HG02588 (cell line): ENCODE measurements at regions not wholly inside any gene's neighbourhood (a gene's known extent, or its start where the extent isn't known, plus 50 kb on each side); places are given as distances from the start of the nearest gene placed in this dataset.
"Not testable (repeated sequence)": the region's sequence is repeated elsewhere in the genome, so short reads cannot be mapped to it uniquely, and the experiment has no call there.

Experiments used
- ATAC-seq: cut with Tn5 transposase; IDR thresholded peaks from one replicate; pipeline ENCODE4 v1.9.1; 2021; ENCODE audit warnings: mild to moderate bottlenecking, moderate library complexity; ENCODE audit not compliant: unreplicated experiment

GRCh38 chr1:201636097-201636496 lies 97.2 kb downstream of the NAV1 start:
- ATAC-seq, result no peak

- no peak for ATAC-seq
These were observed 97.6 kb downstream of the NAV1 start for GRCh38 chr1:201636510-201636971.

GRCh38 chr1:201637282-201638079 lies 98.6 kb downstream of the NAV1 start:
- no peak for ATAC-seq

- ATAC-seq, result no peak
These were observed 100.5 kb downstream of the NAV1 start for GRCh38 chr1:201639391-201639790.

GRCh38 chr1:201639826-201640225 lies 100.9 kb downstream of the NAV1 start:
- ATAC-seq, result no peak

- no peak for ATAC-seq
These were observed 101.7 kb downstream of the NAV1 start for GRCh38 chr1:201640624-201641023.

GRCh38 chr1:201641524-201642253 lies 102.8 kb downstream of the NAV1 start:
- no peak for ATAC-seq

GRCh38 chr1:201643835-201644104 lies 104.8 kb downstream of the NAV1 start:
- no peak for ATAC-seq

DNA sequence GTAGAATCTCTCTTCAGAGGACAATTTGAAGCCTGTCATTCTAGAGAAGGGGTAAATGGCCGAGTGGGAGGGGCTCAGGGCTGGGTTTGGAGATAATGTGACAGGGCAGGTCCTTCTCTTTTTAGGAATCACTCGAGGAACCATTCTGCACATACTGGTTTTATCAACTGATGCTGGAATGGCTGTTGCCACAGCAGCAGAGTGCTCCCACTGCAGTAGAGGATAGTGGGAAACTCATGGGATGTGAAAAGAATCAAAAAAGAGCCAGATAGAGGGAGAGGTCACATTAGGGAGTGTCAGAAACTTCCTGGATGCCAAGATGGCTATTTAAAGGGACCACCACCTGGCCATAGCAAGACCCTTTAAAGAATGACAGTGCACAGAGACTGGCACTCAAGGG lies 105.3 kb downstream of the NAV1 start:
- no peak for ATAC-seq

GRCh38 chr1:201645000-201645399 lies 106.1 kb downstream of the NAV1 start:
- ATAC-seq, result not testable (repeated sequence)

GRCh38 chr1:201645956-201646355 lies 107.0 kb downstream of the NAV1 start:
- ATAC-seq, result no peak

DNA sequence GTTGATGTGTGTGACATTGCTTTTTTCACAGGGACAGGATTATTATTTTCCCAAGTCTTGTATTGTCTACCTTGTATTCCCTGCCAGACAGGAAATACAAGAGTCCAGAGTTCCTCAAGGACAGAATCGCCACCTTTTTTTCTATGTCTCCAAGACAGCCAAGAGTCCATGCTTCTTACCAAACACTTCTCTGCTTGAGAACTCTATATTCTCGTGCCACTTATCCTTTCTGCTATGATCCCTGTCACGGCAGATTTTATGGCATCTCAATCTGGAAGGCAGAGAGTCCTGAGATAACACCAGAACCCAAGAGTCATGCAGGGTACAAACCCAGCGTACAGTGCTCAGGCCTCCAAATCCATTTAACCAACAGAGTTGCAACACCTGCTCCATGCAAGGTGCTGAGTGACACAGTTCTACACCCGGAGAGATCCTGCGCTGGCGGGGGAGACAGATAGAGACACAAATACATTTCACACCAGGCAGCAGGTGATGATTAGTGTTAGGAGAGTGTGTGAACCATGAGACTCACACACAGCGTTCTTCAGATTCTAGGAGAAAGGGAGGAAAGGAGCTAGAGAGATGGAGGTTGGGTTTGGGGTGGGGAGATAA lies 107.6 kb downstream of the NAV1 start:
- ATAC-seq, result no peak

DNA sequence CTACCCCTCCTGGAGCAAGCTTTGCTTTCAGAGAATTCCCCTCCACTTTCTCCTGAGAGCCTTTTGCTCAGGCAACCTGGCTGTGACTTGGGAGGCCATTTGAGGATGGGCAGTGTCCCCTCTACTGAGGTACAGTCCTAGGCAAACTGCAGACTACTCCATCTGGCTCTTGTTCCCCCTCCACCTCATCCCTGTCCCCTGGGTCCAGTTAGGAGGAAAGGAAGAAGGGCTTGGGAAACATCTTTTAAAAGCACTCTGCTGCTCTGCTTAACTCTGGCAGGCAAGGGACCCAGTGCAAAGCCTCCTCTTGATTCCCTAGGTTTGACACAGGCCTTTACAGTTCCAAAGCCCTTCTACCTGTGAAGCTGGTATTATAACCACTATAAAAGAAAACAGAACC lies 108.2 kb downstream of the NAV1 start:
- ATAC-seq, result no peak

DNA sequence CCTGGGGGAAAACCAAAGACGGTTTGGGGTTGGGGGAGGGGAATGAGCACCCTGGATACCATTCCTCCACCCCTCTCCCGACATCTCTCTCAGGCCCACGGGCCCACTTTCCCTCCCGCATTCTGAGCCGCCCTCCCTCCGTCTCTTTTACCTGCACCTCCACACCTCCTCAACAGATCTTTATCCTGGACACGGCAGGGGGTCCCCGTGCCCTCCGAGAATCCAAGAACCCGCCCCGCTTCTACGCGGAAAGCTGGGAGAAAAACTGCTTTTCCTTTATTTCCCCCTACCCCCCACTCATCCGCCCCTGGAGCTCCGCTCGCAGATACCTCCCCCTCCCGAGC lies 108.8 kb downstream of the NAV1 start:
- no peak for ATAC-seq

- ATAC-seq, result no peak
These were observed 109.4 kb downstream of the NAV1 start for GRCh38 chr1:201648066-201648906.

GRCh38 chr1:201648907-201649721 lies 110.2 kb downstream of the NAV1 start:
- ATAC-seq, result no peak

DNA sequence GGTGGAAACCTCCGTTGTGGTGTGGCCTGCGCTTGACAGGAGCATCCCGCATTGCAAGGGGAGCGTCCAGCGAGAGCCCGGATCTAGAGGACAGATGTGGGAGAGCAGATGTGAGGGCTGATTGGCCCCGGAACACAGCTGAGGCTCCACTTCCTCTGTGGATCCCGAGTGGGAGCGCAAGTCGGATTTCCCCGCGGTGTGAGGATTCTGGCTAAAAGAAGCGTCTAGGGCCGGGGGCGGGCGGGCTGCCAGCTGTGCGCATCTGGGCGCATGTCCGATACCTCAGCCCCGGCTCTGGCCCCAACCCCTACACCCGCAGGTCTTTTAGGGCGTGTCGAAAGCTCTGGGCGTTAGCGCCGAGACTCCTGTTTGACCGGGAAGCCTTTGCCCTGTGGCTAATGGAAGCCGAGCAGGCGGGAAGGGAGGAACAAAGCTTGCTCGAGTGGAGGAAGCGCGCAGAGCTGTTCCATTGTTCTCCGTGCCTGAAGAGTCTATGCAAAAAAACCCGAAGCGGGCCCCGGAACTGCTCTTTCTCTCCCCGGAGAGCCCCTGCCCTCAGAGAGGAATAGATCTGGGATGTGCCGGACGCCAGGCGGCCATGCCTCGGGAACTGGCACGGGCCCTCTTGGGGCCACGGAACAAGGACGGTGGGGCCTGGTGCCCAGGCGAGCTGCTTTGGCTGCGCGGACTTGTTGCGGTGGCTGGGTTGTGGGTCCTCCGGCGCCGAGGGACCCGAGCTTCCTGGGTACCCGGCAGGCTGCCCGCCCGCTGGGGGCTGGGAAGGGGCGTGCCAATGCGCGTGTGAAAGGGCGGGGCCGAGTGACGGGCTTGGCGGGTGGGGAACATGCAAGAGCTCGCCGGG lies 111.1 kb downstream of the NAV1 start:
- no peak for ATAC-seq

DNA sequence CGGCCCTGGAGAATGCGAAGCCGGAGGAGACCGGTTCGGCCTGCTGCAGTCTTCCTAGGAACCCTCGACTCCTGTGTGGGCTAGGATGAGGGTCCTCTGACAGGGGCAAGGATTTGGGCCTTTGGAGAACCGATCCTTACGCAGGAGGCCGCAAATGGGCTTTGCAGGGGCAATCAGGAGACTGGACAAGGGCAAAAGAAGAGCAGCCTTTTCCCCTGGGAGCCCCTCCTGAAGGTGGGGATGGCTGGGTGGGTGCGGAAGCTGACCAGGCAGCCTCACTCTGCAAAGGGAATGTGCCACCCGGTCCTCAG lies 111.7 kb downstream of the NAV1 start:
- ATAC-seq, result no peak

GRCh38 chr1:201652181-201652580 lies 113.3 kb downstream of the NAV1 start:
- no peak for ATAC-seq

GRCh38 chr1:201653233-201653632 lies 114.3 kb downstream of the NAV1 start:
- ATAC-seq, result no peak
